Transverse colon (tissue), 4 donors: ENCODE measurements at regions not wholly inside any gene's neighbourhood (a gene's known extent, or its start where the extent isn't known, plus 50 kb on each side); places are given as distances from the start of the nearest gene placed in this dataset.

Experiments
- DNase-seq: peaks from one replicate; pipeline ENCODE4 v3.0.0-alpha.2; 2019
- H3K27ac ChIP-seq, 4 donors: fragments of 200-600 bp; sonication (generic); 2 replicates each; pipeline ENCODE4 v1.5.1; 2016 to 2018; ENCODE audit warnings: inconsistent platforms in 4 of 4
- H3K27me3 ChIP-seq: fragments of 200-600 bp; sonication (generic); 2 replicates; pipeline ENCODE4 v1.5.1; 2017; ENCODE audit warnings: inconsistent platforms
- H3K36me3 ChIP-seq, 4 donors: fragments of 200-600 bp; sonication (generic); 2 replicates each; pipeline ENCODE4 v1.5.1; 2017 to 2019; ENCODE audit warnings: inconsistent platforms in 4 of 4
- H3K4me1 ChIP-seq, 4 donors: fragments of 200-600 bp; sonication (generic); 2 replicates each; pipeline ENCODE4 v1.5.1; 2017 to 2020; ENCODE audit warnings: inconsistent platforms in 4 of 4
- H3K4me3 ChIP-seq, 4 donors: fragments of 200-600 bp; sonication (generic); 1 replicate in 1 of 4; 2 replicates in 3 of 4; pipeline versions ENCODE4 v1.5.1 to v1.6.1; 2017 to 2019; ENCODE audit warnings: inconsistent platforms in 4 of 4
- H3K9me3 ChIP-seq, 2 donors: fragments of 200-600 bp; sonication (generic); 2 replicates each; pipeline ENCODE4 v1.5.1; 2017 to 2019; ENCODE audit warnings: inconsistent platforms in 2 of 2
- CTCF ChIP-seq, 5 experiments: fragments of 200-600 bp in 3 of 5; fragments of 450-650 bp in 2 of 5; sonication (generic) in 3 of 5; IDR thresholded peaks; 1 replicate in 2 of 5; 2 replicates in 3 of 5; pipeline ENCODE4 v1.5.1; 2016 to 2017; ENCODE audit warnings: antibody characterized with exemption in 5 of 5, inconsistent platforms in 3 of 5, mild to moderate bottlenecking in 2 of 5, moderate library complexity in 1 of 5
- EP300 ChIP-seq: sonication (generic); formaldehyde crosslinking; IDR thresholded peaks from one replicate; pipeline ENCODE4 v1.6.1; 2017; ENCODE audit warnings: antibody characterized with exemption, low read depth
- POLR2A ChIP-seq: fragments of 450-650 bp; IDR thresholded peaks from one replicate; pipeline ENCODE4 v1.6.1; 2016; ENCODE audit warnings: antibody characterized with exemption, mild to moderate bottlenecking, moderate library complexity
- POLR2AphosphoS5 ChIP-seq, 3 donors: sonication (generic); formaldehyde crosslinking; IDR thresholded peaks; one replicate each; pipeline ENCODE4 v1.6.1; 2016; ENCODE audit warnings: antibody characterized with exemption in 3 of 3
- WGBS, 2 donors: methylation state at CpG; one replicate each; pipeline ENCODE4 v1.1.5; 2018; ENCODE audit warnings: low coverage in 1 of 2; 5-methylcytosine and 5-hydroxymethylcytosine counted together
- in situ Hi-C, 4 donors: fragments of 200-750 bp; cut with MboI; loops; one replicate each; pipeline versions ENCODE4 v1.15.0 to v1.15.1; 2017; ENCODE audit warnings: low sequenced_read_pairs in 3 of 4, low pct_ligation_motif_present in 1 of 4, low pct_unique_long_range_greater_than_20kb in 1 of 4
- intact Hi-C: fragments of 100-400 bp; cut with DNase I; formaldehyde crosslinking; loops from one replicate; pipeline ENCODE4 v1.15.1; 2023; ENCODE audit warnings: low total_unique reads

- DNase-seq: no peak
- H3K36me3 ChIP-seq: no peaks in the 10 kb centered on the region
- H3K4me3 ChIP-seq: no peak overlapping the region
- no peak for TF ChIP-seq POLR2AphosphoS5 (IDR thresholded peaks at IDR 0.05)
- TF ChIP-seq EP300: no peak
- TF ChIP-seq CTCF (IDR thresholded peaks at IDR 0.05): no peak
- TF ChIP-seq POLR2A: no peak
- H3K4me1 ChIP-seq: peaks cover 0 to 12% (median 0%) of the 10 kb centered on the region in 4 donors
- no peaks in the 10 kb centered on the region for H3K27me3 ChIP-seq
- in situ Hi-C loops: no loop called here
- no peak overlapping the region for H3K27ac ChIP-seq
- peaks cover 6 to 9% of the 10 kb centered on the region in 2 donors for H3K9me3 ChIP-seq
- intact Hi-C loops: no loop called here
- 58% methylated on average over 12 of the region's 12 CpGs; no CpG with 5 or more reads in 1 of the 2 donors for WGBS, 2 donors
These were observed 250.5 kb downstream of the ARHGAP12 start for GRCh38 chr10:31678139-31678536.

- Histone ChIP-seq H3K9me3 (peaks cover 3% of the 10 kb centered on the region in 2 donors), H3K27me3 (no peaks in the 10 kb centered on the region), H3K4me1 (peaks cover 0 to 12% (median 0%) of the 10 kb centered on the region in 4 donors), H3K27ac (no peak overlapping the region), H3K36me3 (no peaks in the 10 kb centered on the region), H3K4me3 (no peak overlapping the region)
- TF ChIP-seq EP300: no peak
- no peak for TF ChIP-seq CTCF (IDR thresholded peaks at IDR 0.05)
- no peak for TF ChIP-seq POLR2A
- no peak for TF ChIP-seq POLR2AphosphoS5 (IDR thresholded peaks at IDR 0.05)
- WGBS, 2 donors: 81% methylated on average over 16 of the region's 16 CpGs; no CpG with 5 or more reads in 1 of the 2 donors
- in situ Hi-C loops: no loop called here
- intact Hi-C loops: no loop called here
- DNase-seq: no peak
These were observed 251.2 kb downstream of the ARHGAP12 start for GRCh38 chr10:31677195-31678138.

GRCh38 chr10:31675726-31676125 lies 252.9 kb downstream of the ARHGAP12 start:
- no peak overlapping the region for H3K4me3 ChIP-seq
- intact Hi-C loops: no loop called here
- no peaks in the 10 kb centered on the region for H3K27me3 ChIP-seq
- H3K27ac ChIP-seq: no peak overlapping the region
- peaks cover 0 to 4% of the 10 kb centered on the region in 2 donors for H3K9me3 ChIP-seq
- TF ChIP-seq POLR2A (no peak), EP300 (no peak), POLR2AphosphoS5 (IDR thresholded peaks at IDR 0.05) (no peak), CTCF (IDR thresholded peaks at IDR 0.05) (no peak)
- in situ Hi-C loops: no loop called here
- H3K4me1 ChIP-seq: peaks cover 0 to 12% (median 0%) of the 10 kb centered on the region in 4 donors
- H3K36me3 ChIP-seq: no peaks in the 10 kb centered on the region
- DNase-seq: no peak

GRCh38 chr10:31669357-31669756 lies 259.3 kb downstream of the ARHGAP12 start:
- no peaks in the 10 kb centered on the region for H3K27me3 ChIP-seq
- peaks cover 0 to 4% of the 10 kb centered on the region in 2 donors for H3K9me3 ChIP-seq
- DNase-seq: no peak
- in situ Hi-C loops: no loop called here
- H3K36me3 ChIP-seq: no peaks in the 10 kb centered on the region
- intact Hi-C loops: loop anchor here (10.0 kb wide), 1 partner anchor 55 kb away; no protein-coding TSS in a partner anchor
- peaks cover 0 to 4% (median 0%) of the 10 kb centered on the region in 4 donors for H3K4me1 ChIP-seq
- H3K4me3 ChIP-seq: no peak overlapping the region
- 73% methylated on average over 1 of the region's 1 CpG; no CpG with 5 or more reads in 1 of the 2 donors for WGBS, 2 donors
- TF ChIP-seq POLR2A: no peak
- TF ChIP-seq CTCF (IDR thresholded peaks at IDR 0.05): no peak
- TF ChIP-seq EP300: no peak
- TF ChIP-seq POLR2AphosphoS5 (IDR thresholded peaks at IDR 0.05): no peak
- peak overlapping the region in 2 of 4 donors; percentile 19 to 56 for H3K27ac ChIP-seq
